Fibroblast of skin of left quadriceps (primary cell): ENCODE measurements at regions not wholly inside any gene's neighbourhood (a gene's known extent, or its start where the extent isn't known, plus 50 kb on each side); places are given as distances from the start of the nearest gene placed in this dataset.

Source experiments
- DNase-seq, 2 experiments: peaks; one replicate each; pipeline ENCODE4 v3.0.0-alpha.2; 2013; ENCODE audit warnings: low read depth in 2 of 2

DNA sequence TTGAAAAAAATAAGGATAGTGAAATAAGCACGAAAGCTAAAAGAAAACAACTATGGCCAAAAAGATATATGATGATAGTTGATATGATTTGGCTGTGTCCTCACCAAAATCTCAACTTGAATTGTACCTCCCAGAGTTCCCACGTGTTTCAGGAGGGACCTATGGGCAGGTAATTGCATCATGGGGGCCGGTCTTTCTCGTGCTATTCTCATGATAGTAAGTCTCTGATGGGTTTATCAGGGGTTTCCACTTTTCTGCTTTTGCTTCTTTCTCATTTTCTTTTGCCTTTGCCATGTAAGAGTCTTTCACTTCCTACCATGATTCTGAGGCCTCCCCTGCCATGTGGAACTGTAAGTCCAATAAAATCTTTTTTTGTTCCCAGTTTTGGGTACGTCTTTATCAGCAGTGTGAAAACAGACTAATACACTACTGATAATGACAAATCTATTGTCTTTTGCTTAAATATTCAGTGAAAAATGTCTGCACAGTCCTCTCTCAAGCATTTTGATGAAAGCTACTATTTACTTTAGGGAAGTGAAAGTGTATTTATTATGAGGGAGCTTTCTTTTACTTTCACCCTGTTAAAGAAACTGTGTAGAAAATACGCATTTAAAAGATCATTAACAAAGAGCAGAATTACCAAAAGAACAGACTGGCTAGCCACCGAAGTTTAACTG, 389.1 kb downstream of the HTR1B start:
- DNase-seq = no peak

DNA sequence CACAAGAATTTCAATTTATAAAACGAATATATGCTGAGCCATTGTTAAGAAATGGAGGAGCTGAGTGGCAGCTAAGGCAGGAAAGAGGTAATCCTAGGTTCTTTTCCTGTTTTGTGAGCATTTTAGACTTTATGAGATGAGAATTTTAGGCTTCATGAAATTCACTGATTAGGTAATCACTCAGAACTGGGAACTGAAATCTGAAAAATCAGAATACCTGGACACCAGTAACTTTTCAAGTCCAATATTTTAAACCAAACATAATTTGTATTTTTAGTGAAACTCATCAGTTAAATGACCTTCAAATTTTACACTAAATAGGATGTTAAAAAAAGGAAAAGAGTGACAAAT, 389.9 kb downstream of the HTR1B start:
- no peak for DNase-seq

DNA sequence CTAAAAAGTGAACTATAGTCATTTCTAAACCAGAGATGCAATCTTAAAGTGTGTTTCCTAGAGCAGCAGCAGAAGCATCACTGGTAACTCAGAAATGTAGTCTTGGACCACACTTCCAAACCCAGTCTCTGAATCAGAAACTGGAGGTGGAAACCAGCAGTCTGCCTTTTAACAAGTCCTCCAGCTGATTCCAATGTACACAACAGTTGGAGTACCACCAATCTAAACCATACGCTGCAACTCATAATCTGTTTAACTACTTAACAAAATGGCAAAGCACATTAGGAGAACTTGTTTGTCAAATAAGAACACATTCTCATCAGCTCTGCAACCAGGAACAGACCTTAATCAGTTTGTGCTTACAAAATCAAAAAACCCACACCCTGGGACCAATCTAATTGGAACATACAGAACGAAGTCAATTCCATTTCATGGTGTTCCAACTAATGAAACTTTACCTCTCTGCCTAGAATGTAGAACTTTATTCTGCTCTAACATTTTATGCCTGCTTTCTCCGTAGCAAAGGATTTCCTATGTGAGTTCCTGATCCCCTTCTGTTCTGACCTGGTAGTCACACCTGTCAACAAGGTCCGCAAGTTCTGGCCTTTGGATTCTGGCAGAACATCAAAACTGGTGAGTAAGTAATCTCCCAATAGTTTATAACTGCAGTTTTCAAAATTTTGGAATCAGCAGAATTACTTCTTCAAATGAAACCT, 390.4 kb downstream of the HTR1B start:
- DNase-seq = no peak

DNA sequence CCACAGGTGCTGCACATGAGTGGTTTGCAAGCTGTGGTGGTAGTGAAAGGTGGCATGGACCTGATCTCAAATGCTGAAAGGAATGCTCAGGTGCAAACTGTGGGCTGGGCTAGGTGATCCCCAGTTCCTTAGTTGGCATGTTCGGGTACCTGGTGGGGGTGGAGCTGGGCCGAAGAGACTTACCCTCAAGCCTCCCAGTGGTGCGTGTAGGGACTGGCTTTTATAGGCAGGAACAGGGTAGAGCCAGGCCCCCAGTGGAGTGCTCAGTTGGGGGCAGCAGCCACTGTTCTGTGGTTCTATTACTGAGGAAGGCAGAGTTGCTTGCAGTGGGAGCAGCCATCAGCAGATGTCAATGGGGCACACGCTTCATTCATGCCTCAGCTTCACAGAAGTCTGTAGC, 399.8 kb downstream of the HTR1B start:
- DNase-seq = no peak

DNA sequence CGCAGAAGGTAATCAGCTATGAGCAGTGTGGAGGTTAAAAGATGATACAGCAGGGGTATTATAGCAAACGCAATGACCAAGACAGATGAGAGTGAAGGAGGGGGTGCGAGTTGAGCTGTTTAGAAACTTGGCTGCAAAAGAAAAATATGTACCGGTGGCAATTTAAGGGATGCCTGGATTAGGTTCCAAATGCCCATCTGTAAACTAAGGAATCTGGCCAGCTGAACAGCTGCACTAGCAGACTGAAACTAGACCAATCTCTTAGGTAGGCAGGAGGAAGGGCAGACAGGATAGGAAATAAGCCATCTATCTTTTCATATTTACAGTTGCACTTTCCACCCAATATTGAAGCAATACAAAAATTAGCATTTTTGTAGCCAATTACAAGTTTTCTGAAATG, 407.6 kb downstream of the HTR1B start:
- no peak for DNase-seq

DNA sequence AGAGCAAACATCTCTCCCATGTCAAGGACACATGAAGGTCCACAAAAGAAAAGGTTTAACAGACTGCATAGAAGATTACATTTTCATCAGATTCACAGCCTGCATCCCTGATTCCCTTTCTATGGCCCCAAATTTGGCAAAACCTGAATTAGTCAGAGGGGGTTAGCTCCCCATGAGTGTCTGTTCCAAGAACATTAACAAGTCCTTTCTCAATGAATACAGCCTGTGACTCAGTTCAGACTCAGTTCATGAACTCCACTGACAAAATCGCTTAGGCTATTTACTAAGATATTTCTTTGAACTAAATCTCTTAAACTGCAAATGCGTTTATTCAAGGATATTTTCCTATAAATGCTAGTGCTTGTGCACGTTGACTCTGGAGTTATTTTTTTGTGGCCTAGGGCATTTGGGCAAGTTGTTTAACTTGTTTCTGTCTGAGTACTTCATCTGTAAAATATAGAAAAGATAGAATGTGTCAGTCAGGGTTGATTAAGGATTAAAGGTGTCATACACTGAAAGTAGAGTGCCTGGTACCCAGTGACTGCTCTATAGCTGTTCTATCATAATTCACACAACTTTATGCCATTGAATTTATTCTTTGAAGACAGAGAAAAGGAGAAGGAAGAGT, 422.6 kb downstream of the HTR1B start:
- peak in 1 of 2 experiments; percentile 20 for DNase-seq

DNA sequence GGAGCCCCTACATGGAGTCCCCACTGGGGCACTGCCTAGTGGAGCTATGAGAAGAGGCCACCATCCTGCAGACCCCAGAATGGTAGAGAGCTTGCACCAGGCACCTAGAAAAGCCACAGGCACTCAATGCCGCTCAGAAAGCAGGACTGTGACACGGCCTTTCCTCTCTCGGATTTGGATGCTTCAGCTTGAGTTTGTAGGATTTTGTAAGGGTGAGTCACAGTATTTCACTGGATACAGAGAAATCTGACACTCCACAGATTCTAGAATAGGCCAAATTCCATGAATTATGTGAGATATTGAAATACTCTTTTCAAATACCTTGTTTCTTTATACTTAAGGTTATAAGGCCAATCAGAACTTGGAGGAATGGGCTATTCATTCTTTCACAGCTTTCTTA, 424.5 kb downstream of the HTR1B start:
- DNase-seq = peak; percentile 36 to 37

DNA sequence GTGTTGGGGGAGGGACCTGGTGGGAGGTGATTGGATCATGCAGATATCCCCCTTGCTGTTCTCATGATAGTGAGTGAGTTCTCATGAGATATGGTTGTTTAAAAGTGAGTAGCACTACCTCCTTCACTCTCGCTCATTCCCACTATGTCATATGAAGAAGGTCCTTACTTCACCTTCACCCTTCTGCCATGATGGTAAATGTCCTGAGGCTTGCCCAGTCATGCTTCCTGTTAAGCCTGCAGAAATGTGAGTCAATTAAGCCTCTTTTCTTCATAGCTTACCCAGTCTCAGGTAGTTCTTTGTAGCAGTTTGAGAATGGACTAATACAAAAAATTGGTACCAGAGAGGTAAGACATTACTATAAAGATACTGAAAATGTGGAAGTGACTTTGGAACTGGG, 425.9 kb downstream of the HTR1B start:
- DNase-seq = no peak

DNA sequence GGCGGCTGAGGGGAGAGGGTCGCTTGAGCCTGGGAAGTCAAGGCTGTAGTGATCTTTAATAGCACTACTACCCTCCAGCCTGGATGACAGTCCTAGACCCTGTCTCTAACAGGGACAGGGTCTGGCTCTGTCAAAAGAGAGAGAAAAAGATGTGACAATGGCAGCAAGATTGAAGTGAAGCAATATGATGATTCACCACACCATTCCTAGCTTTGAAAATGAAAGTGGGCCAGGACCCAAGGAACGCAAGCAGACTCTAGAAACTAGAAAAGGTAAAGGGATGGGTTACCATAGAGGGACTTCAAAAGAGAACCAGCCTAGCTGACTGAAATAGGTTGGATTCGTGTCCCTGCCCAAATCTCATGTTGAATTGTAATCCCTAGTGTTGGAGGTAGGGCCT, 426.9 kb downstream of the HTR1B start:
- no peak for DNase-seq

DNA sequence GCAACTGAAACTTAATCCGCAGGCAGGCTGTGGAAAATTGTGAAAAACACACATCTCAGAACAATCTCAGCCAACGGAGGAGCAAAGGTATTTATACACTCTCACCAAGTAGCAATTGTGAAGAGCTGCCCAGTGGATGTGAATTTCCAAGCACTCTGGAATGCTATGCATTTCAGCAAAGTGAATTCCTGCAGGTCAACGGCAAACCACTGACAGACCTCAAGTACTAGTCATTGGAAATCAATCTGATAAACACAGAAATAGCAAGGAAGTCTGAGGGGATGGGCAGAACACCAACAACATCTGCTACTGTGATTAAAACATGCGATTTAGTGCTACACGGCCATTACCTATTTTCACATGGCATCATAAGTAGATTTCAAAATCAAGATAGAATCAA, 429.1 kb downstream of the HTR1B start:
- DNase-seq = peak; percentile 91 to 92

DNA sequence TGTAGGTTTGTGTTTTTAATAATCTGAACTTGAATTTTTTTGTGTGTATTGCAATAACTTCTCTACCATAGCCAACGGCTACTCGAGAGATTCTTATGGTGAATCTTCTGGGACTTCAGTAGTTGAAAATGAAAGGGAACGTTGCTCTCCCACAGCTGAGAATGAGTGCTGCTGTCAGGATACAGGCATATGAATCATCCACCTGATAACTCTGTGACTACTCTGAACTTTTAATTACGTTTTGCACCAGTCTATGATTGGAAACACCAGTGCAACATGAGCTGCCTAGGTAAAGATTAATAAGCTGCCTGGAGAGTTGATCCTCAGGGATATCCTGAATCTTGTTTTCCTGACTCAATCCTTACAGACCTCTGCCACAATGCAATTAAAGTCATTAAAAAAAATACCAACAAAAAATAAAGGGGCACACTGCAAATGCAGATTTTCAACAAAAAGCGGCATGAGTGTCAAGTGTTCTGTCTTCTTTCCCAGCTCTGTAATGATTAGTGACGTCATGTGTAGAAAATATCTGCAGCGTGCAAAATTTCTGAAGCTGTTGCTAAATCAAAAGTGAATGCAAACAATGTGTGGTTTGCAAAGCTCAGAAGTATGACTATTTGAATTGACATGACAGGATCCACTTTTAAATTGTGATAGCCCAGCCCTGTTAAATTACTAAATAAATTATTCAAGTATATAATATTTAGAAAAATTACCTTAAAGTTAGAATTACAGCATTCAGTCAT, 432.2 kb downstream of the HTR1B start:
- DNase-seq = peak; percentile 20 to 39

DNA sequence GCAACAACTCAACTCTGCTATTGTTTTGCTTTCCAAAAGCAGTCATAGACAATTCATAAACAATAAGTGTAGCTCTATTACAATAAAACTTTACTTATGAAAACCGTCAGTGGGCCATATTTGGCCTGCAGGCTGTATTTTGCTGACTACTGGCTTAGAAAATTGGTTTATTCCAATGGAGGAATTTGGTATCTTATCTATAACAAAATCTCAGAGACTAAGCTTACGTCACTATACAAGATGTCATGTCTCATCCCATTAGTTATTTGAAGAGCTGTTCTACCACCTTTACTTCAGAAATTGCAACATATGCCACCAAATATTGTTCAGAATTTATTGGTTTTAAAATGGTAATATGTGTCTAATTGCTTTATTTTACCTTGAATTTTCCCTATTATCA, 436.9 kb downstream of the HTR1B start:
- DNase-seq = no peak

DNA sequence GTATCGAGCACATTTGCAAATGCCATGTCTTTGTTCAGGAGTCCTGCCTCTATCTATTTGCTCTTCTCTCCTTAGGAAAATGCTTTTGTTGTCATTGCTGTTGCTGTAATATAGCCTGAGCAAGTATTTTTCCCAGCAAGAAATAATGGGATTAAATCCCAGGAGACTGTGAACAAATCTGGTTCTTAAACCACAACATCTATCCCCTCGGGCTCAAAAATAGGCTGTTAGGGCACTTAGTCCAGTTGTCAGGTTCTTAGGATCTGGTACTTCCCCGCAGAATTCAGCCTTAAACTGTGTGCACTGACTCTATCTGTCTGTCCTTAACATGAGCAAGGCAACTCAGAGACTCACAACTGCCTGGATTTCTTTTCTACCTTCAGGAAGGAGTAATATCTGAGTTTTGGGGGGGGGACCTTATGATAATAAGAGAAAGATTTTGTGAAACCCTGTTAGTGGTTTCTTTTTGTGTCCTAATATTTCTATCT, 437.5 kb downstream of the HTR1B start:
- no peak for DNase-seq

DNA sequence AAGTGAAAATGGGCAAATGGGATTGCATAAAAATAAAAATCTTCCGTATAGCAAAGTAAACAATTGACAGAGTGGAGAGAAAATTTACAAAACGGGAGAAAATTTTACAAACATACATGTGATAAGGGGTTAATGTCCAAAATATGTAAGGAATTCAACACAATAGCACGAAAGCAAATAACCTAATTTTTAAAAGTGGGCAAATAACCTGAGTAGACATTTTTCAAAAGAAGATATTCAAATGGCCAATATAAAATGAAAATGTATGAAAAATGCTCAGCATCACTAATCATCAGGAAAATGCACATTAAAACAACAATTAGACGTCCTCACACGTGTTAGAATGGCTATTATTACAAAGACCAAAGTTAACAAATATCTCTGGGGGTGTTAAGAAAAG, 441.5 kb downstream of the HTR1B start:
- DNase-seq = no peak

DNA sequence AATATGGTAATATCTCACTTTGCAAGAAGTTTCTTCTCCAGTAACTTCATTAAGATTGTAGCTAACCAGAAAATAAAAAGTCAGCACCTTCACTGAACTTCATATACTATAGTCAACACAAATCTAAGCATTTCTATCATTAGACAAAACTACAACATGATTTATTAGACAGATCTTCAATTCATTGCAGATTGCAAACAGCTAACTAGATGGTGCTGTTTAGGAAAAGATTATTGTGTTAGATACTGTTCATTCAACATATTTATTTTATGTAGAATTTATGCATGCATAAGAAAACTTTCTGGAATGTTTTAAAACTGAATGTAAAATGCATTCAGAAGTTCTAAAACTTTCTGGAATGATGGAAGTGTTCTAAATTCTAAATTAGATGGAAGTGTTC, 442.1 kb downstream of the HTR1B start:
- DNase-seq = no peak

DNA sequence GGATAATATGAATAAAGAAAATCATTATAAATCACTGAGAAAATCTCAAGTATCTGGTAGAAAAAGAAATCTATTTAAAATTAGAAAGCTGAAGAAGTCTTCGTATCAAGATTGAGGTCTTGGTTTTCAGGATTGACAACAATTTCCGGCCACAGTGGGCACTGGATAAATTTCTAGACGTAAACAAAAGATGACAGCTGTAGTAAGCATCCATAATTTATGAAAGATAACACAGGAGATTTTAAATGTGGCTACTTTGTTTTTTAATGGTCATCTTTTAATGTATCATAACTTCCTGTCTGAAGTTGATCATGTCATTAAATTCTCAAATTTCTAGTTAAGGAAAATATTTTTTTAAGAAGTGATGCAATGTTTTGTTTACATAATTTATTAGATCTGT, 444.2 kb downstream of the HTR1B start:
- no peak for DNase-seq

DNA sequence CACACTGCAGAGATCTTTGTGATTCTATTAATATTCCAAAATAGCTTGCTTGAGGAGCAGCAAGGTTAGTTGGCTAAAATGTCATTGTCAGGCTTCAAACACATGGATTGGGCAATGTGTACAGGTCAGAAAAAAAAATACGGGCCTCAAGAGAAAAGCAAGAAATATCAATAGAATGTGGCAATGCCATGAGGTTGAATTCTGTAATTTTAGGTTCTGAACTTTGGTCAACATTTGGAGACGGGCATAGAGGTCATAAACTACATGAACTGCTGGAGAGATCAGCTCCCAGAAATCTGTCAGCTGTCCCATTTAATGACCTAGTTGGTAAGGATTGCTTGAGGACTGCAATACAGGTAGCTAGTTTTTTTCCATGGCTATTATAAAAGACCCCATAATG, 445.8 kb downstream of the HTR1B start:
- DNase-seq = no peak

DNA sequence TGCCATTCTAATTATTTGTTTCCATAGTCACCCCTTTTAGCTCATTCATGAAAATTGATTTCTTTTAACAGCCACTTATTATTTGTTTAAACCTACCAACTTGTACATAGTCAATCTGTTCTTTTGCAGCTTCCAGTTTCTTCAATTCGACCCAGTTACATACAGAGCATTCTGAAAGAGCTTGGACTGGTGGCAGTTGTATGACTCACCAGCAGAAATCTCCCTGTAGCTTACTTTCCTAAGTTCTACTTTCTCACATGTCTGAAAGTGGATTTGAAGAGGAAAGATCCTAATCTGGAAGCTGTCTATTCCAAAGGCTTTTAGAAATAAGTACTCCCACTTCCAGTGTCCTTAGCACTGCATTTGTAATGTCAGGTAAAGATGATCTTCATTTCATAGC, 447.9 kb downstream of the HTR1B start:
- no peak for DNase-seq

DNA sequence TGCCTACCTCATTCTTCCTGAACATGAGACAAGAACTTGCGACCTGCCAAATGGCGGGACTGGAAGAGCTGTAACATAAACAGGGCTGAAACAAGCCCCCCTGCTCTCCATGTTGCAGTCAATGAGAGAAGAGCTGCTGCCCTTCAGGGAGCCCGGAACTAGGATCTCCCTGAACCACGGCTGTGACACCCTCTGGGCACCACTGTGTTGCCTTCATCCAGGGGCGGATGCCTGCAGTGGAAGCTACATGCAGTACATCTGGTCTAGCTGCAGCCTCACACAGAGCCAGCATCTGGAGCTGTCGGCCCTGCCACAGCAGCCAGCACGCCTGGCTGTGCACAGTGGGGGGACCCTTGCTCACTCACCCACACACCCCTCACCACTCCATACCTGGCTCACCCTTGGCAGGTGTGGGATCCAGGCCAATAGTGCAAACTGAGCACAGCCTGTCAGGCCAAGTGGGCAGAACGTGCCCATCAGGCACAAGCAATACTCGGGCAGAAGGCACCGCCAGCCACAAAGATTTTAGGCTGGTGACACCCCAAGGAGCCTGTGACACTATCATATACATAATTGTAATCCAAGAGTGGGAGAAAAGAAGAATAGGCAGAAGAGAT, 451.3 kb downstream of the HTR1B start:
- no peak for DNase-seq

DNA sequence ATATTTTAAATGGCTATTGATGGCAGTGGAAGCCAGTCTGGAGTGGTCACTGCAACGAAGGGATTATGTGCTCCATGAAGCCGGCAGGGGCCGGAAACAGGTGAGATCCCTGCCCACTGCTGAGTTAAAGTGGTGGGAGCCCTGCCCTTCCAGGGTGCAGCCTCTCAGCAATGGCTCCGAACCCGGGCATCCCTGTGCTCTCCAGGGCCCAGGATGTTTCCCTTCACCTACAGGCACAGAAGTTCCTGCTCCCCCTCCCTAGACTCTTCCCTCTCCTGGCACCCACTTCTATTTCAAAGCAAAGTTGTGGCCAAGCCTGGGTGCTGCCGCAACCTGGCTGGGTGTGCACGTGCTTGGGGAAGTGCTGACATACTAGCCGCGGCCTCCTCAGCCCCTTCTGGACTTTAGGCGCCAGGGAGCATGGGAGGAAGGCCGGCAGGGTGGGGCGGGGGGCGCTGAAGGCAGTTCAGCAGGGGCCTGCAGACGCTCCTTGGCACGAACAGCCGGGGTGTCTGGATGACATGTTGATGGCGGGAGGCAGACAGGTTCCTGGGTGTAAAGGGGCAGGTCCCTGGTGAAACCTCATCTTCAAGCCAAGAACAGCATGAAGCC, 452.3 kb downstream of the HTR1B start:
- no peak for DNase-seq

DNA sequence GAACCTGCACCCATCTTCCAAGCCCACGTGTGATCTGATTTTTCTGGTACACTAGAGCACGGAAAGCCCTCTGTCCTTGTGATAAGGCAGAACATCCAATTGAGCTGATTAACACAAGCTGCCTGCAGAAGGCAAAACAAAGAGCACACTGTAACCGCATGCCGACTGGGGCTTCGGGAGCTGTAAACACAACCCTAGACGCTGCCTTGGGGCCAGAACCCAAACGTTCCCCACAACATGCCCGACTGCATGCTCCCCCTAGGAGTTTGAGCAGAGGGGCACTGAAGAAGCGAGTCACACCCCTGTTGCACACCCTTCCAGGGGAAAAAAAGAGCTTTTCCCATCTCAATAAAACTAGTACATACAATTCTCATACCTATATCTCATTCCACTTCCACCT, 470.7 kb downstream of the HTR1B start:
- no peak for DNase-seq

DNA sequence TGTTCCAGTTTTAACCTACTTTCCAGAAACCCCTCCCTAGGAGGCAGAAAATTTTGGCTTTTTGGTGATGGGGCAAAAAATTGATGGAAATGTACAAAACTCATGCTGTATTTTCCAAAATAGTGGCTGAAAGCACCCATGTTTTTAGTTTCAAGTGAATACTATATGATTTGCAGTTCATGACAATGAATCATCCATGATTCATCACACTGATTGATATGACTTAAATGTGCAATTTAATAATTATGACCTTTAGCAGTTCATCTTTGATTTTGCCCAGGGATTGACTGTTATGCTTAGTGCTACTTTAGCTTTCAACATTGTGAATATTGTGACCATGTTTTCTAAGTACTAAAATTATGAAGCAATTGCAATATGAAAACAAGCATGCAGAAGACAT, 478.7 kb downstream of the HTR1B start:
- no peak for DNase-seq
